Trophoblast cell (in vitro differentiated cells and primary cell): ENCODE measurements at regions not wholly inside any gene's neighbourhood (a gene's known extent, or its start where the extent isn't known, plus 50 kb on each side); places are given as distances from the start of the nearest gene placed in this dataset.
"Not testable (repeated sequence)": the region's sequence is repeated elsewhere in the genome, so short reads cannot be mapped to it uniquely, and the experiment has no call there.

Source experiments
- DNase-seq, 2 donors: peaks; one replicate each; pipeline ENCODE4 v3.0.0-alpha.2; 2016
- H2AFZ ChIP-seq: 2 replicates; pipeline ENCODE4 v1.6.1; 2013; ENCODE audit warnings: low read length, moderate library complexity, mild to moderate bottlenecking; ENCODE audit not compliant: insufficient read depth, poor library complexity
- H2AK5ac ChIP-seq: 2 replicates; pipeline ENCODE4 v1.6.1; 2013; ENCODE audit warnings: mild to moderate bottlenecking, low read length
- H2BK120ac ChIP-seq: 2 replicates; pipeline ENCODE4 v1.6.1; 2013; ENCODE audit warnings: low read length, mild to moderate bottlenecking, moderate library complexity; ENCODE audit not compliant: insufficient read depth, poor library complexity
- H2BK12ac ChIP-seq: 2 replicates; pipeline ENCODE4 v1.6.1; 2013; ENCODE audit warnings: mild to moderate bottlenecking, low read length, moderate library complexity
- H2BK5ac ChIP-seq: 2 replicates; pipeline ENCODE4 v1.6.1; 2013; ENCODE audit warnings: low read length, low read depth, moderate library complexity, mild to moderate bottlenecking; ENCODE audit not compliant: poor library complexity
- H3K14ac ChIP-seq: 2 replicates; pipeline ENCODE4 v1.6.1; 2013; ENCODE audit warnings: mild to moderate bottlenecking, low read length
- H3K18ac ChIP-seq: 2 replicates; pipeline ENCODE4 v1.6.1; 2013; ENCODE audit warnings: mild to moderate bottlenecking, low read length
- H3K23ac ChIP-seq: 2 replicates; pipeline ENCODE4 v1.6.1; 2013; ENCODE audit warnings: low read length
- H3K27ac ChIP-seq: 2 replicates; pipeline ENCODE4 v1.5.1; 2013; ENCODE audit warnings: low read depth, mild to moderate bottlenecking, inconsistent platforms, low read length, moderate library complexity
- H3K27me3 ChIP-seq: 2 replicates; pipeline ENCODE4 v1.6.1; 2013; ENCODE audit warnings: inconsistent platforms, mild to moderate bottlenecking, low read length, moderate library complexity; ENCODE audit not compliant: insufficient read depth
- H3K36me3 ChIP-seq, 2 experiments: 1 replicate in 1 of 2; 2 replicates in 1 of 2; pipeline ENCODE4 v1.6.1; 2013; ENCODE audit warnings: low read length in 2 of 2, mild to moderate bottlenecking in 2 of 2, moderate library complexity in 1 of 2; ENCODE audit not compliant: insufficient read depth in 2 of 2, control insufficient read depth in 1 of 2
- H3K4ac ChIP-seq: 2 replicates; pipeline ENCODE4 v1.6.1; 2013; ENCODE audit warnings: low read depth, mild to moderate bottlenecking, low read length, moderate library complexity
- H3K4me1 ChIP-seq, 2 experiments: 1 replicate in 1 of 2; 2 replicates in 1 of 2; pipeline ENCODE4 v1.6.1; 2013; ENCODE audit warnings: low read length in 2 of 2, mild to moderate bottlenecking in 2 of 2, moderate library complexity in 1 of 2; ENCODE audit not compliant: insufficient read depth in 2 of 2, control insufficient read depth in 1 of 2
- H3K4me2 ChIP-seq: 2 replicates; pipeline ENCODE4 v1.6.1; 2013; ENCODE audit warnings: inconsistent platforms, mild to moderate bottlenecking, low read length, moderate library complexity
- H3K4me3 ChIP-seq: 2 replicates; pipeline ENCODE4 v1.5.1; 2013; ENCODE audit warnings: mild to moderate bottlenecking, low read depth, low read length, inconsistent platforms
- H3K79me1 ChIP-seq: one replicate; pipeline ENCODE4 v1.6.1; 2013; ENCODE audit warnings: low read length
- H3K79me2 ChIP-seq: 2 replicates; pipeline ENCODE4 v1.6.1; 2013; ENCODE audit warnings: low read length, mild to moderate bottlenecking; ENCODE audit not compliant: control insufficient read depth, insufficient read depth, poor library complexity
- H3K9ac ChIP-seq: 2 replicates; pipeline ENCODE4 v1.6.1; 2013; ENCODE audit warnings: mild to moderate bottlenecking, low read length
- H3K9me3 ChIP-seq: 2 replicates; pipeline ENCODE4 v1.6.1; 2013; ENCODE audit warnings: low read depth, mild to moderate bottlenecking, control low read depth, inconsistent platforms, low read length; ENCODE audit not compliant: insufficient read depth
- H4K12ac ChIP-seq: 2 replicates; pipeline ENCODE4 v1.6.1; 2013; ENCODE audit warnings: low read depth, mild to moderate bottlenecking, low read length, moderate library complexity
- H4K8ac ChIP-seq: 2 replicates; pipeline ENCODE4 v1.6.1; 2013; ENCODE audit warnings: low read depth, mild to moderate bottlenecking, low read length, moderate library complexity
- H4K91ac ChIP-seq: one replicate; pipeline ENCODE4 v1.6.1; 2013; ENCODE audit warnings: low read depth, mild to moderate bottlenecking, low read length, moderate library complexity
- WGBS: extraction: QIAGEN DNeasy Blood & Tissue Kit; methylation state at CpG from one replicate; pipeline ENCODE4 v1.1.7; 2013; ENCODE audit warnings: missing lambda C conversion rate; ENCODE audit not compliant: insufficient read length, insufficient coverage; ENCODE audit errors: extremely low coverage; 5-methylcytosine and 5-hydroxymethylcytosine counted together

DNA sequence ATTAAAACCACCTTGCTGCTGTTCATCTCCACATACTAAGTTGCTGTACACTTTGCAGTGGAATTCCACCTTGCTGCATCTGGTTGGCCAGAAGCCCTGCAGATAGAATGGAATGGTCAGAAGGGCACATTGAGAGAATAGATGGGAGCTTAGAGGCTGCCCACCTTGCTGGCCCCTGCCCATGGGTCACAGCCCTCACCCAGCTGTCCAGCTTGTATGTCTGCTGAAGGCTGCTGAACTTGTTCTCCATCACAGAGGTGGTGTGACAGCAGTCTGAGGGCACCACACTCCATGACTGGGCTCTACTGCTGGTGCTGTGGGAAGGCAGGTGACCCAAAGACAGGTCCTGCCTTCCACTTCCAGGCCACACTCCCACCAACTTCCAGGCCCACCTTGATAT is 1755.4 kb downstream of the TP53TG3F start:
- no peaks in the 10 kb centered on the region for H3K36me3 ChIP-seq
- H4K12ac ChIP-seq: no peak overlapping the region
- no peak overlapping the region for H2AFZ ChIP-seq
- H3K4me3 ChIP-seq: no peak overlapping the region
- H3K79me2 ChIP-seq: no peaks in the 10 kb centered on the region
- H4K8ac ChIP-seq: no peak overlapping the region
- H3K18ac ChIP-seq: no peak overlapping the region
- no peak overlapping the region for H3K4me2 ChIP-seq
- peaks cover 25% of the 10 kb centered on the region for H3K9me3 ChIP-seq
- H3K27me3 ChIP-seq: no peaks in the 10 kb centered on the region
- H3K9ac ChIP-seq: no peak overlapping the region
- no peak overlapping the region for H4K91ac ChIP-seq
- H2BK5ac ChIP-seq: no peak overlapping the region
- H2BK12ac ChIP-seq: no peak overlapping the region
- no peak overlapping the region for H2BK120ac ChIP-seq
- H3K27ac ChIP-seq: no peak overlapping the region
- H3K4ac ChIP-seq: no peak overlapping the region
- H3K4me1 ChIP-seq: no peaks in the 10 kb centered on the region
- H3K79me1 ChIP-seq: no peaks in the 10 kb centered on the region
- no peak overlapping the region for H3K23ac ChIP-seq
- no peak overlapping the region for H2AK5ac ChIP-seq
- H3K14ac ChIP-seq: no peak overlapping the region
- DNase-seq: no peak

DNA sequence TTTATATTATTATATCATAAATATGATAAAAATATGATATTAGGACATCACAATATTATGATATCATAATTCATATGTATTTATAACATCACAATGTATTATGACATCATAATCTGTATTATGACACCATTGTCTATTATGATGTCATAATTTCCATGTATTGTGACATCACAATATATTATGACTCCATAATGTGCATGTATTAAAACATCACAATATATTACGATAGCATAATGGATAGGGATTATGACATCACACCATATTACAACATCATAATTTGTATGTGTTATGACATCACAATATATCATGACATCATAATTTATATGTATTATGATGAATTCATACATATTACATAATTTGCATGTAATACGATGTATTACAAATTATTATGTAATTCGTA is 1755.9 kb downstream of the TP53TG3F start:
- no peak overlapping the region for H3K9ac ChIP-seq
- H2BK12ac ChIP-seq: no peak overlapping the region
- no peak overlapping the region for H2AK5ac ChIP-seq
- H3K4ac ChIP-seq: no peak overlapping the region
- H3K36me3 ChIP-seq: no peaks in the 10 kb centered on the region
- no peak overlapping the region for H4K12ac ChIP-seq
- no CpG with 5 or more reads among the region's 3 CpGs for WGBS
- H2BK120ac ChIP-seq: no peak overlapping the region
- no peak overlapping the region for H4K91ac ChIP-seq
- H3K4me2 ChIP-seq: no peak overlapping the region
- H3K9me3 ChIP-seq: peaks cover 25% of the 10 kb centered on the region
- no peaks in the 10 kb centered on the region for H3K79me2 ChIP-seq
- no peak overlapping the region for H2BK5ac ChIP-seq
- H3K18ac ChIP-seq: no peak overlapping the region
- H2AFZ ChIP-seq: no peak overlapping the region
- H4K8ac ChIP-seq: no peak overlapping the region
- no peak overlapping the region for H3K27ac ChIP-seq
- H3K4me1 ChIP-seq: no peaks in the 10 kb centered on the region
- no peak overlapping the region for H3K14ac ChIP-seq
- DNase-seq: no peak
- no peak overlapping the region for H3K4me3 ChIP-seq
- H3K23ac ChIP-seq: no peak overlapping the region
- H3K27me3 ChIP-seq: no peaks in the 10 kb centered on the region
- no peaks in the 10 kb centered on the region for H3K79me1 ChIP-seq

DNA sequence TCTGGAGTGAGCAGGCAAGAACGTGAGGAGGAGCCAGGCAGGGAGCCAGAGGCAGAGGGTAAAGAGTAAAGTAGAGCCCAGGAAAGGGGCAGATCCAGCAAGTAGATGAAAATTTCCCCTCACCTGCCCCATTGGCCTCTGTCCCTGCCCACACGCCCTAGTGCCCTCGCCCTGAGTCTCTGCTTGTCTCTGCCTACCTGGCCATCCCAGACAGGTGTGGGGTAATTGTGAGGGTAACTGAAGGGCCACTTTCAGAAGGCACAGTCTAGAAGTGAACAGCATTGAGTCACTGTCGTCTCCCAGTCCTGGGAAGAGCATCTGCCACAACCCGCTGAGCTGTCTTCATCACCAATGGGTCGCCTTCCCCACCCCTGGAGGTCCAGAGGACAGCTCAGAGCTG is 1756.8 kb downstream of the TP53TG3F start:
- not testable (repeated sequence) for H3K79me2 ChIP-seq, H2BK120ac ChIP-seq, H3K36me3 ChIP-seq, H3K4me2 ChIP-seq, DNase-seq, H3K4me3 ChIP-seq, H2BK5ac ChIP-seq, H3K9ac ChIP-seq, H4K12ac ChIP-seq, H4K91ac ChIP-seq, H3K14ac ChIP-seq, H2AFZ ChIP-seq, H3K23ac ChIP-seq, H3K4ac ChIP-seq, H3K27ac ChIP-seq, H3K18ac ChIP-seq, H3K79me1 ChIP-seq, H3K27me3 ChIP-seq, H4K8ac ChIP-seq, H3K4me1 ChIP-seq, H2AK5ac ChIP-seq, H2BK12ac ChIP-seq
- no CpG with 5 or more reads among the region's 6 CpGs for WGBS
- H3K9me3 ChIP-seq: peaks cover 21% of the 10 kb centered on the region

DNA sequence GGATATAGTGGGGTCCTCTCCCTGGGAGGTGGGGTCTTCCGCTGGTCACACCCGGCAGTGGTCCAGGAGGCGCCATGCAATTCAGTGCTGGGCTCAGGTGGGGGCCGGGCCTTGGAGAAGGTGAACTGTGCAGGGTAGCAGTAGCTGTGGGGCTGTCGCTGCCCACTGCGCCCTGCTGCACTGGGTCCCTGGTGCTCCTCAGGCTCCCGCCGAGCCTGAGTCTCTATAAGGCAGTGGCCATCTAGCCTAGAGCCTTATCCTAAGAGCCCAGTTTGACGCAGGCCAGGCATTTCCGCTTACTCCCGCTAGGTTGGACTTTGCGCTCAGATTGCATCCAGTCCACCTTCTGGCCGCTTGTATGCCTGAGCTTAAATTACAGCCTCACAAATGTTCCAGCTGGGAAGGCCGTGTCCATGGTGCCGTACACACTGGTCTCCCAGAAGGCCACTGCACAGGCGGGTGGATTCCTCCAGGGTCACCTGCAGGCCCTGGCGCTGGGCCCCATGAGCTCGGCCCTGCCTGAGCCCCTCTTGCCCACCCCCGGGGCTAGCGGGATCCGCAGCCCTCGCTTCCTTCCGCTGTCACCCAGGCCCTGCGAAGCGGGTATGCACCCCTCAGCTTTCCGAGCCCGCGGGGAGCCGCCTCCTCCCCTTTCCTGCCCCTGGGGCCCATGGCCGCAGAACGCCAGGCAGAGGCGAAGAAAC is 1762.2 kb downstream of the TP53TG3F start:
- H3K4me3 ChIP-seq: no peak overlapping the region
- H2BK5ac ChIP-seq: no peak overlapping the region
- H4K91ac ChIP-seq: no peak overlapping the region
- no peak overlapping the region for H2AFZ ChIP-seq
- H3K79me1 ChIP-seq: no peaks in the 10 kb centered on the region
- no peak overlapping the region for H3K9ac ChIP-seq
- H4K12ac ChIP-seq: no peak overlapping the region
- no peak overlapping the region for H3K18ac ChIP-seq
- DNase-seq: no peak
- no peak overlapping the region for H2BK12ac ChIP-seq
- peaks cover 17% of the 10 kb centered on the region for H3K9me3 ChIP-seq
- no peaks in the 10 kb centered on the region for H3K4me1 ChIP-seq
- no peak overlapping the region for H3K4me2 ChIP-seq
- no peaks in the 10 kb centered on the region for H3K36me3 ChIP-seq
- H2BK120ac ChIP-seq: no peak overlapping the region
- H2AK5ac ChIP-seq: no peak overlapping the region
- H3K4ac ChIP-seq: no peak overlapping the region
- no peak overlapping the region for H3K23ac ChIP-seq
- no peak overlapping the region for H3K27ac ChIP-seq
- no peaks in the 10 kb centered on the region for H3K79me2 ChIP-seq
- no peak overlapping the region for H3K14ac ChIP-seq
- H3K27me3 ChIP-seq: no peaks in the 10 kb centered on the region
- WGBS: no CpG with 5 or more reads among the region's 32 CpGs
- H4K8ac ChIP-seq: no peak overlapping the region
